GM19238 (cell line): ENCODE measurements at regions not wholly inside any gene's neighbourhood (a gene's known extent, or its start where the extent isn't known, plus 50 kb on each side); places are given as distances from the start of the nearest gene placed in this dataset.
"Not testable (repeated sequence)": the region's sequence is repeated elsewhere in the genome, so short reads cannot be mapped to it uniquely, and the experiment has no call there.

Experiments
- DNase-seq: peaks from one replicate; pipeline ENCODE4 v3.0.0; 2011; ENCODE audit warnings: low spot score; ENCODE audit not compliant: insufficient read length

GRCh38 chr10:70987396-70988130 is 99.2 kb upstream of the PCBD1 start:
- DNase-seq = no peak

- not testable (repeated sequence) for DNase-seq
Observed at GRCh38 chr10:70990156-70990555, 101.8 kb upstream of the PCBD1 start.

GRCh38 chr10:70990681-70991080 is 102.3 kb upstream of the PCBD1 start:
- DNase-seq = no peak

- no peak for DNase-seq
Observed at GRCh38 chr10:70991140-70992124, 103.1 kb upstream of the PCBD1 start.

GRCh38 chr10:70992436-70992835 is 104.1 kb upstream of the PCBD1 start:
- no peak for DNase-seq

GRCh38 chr10:70993051-70993450 is 104.7 kb upstream of the PCBD1 start:
- no peak for DNase-seq

- DNase-seq = no peak
Observed at GRCh38 chr10:70996549-70996948, 108.2 kb upstream of the PCBD1 start.

GRCh38 chr10:70997236-70997635 is 108.9 kb upstream of the PCBD1 start:
- DNase-seq = no peak

GRCh38 chr10:70998086-70998485 is 109.7 kb upstream of the PCBD1 start:
- DNase-seq = no peak

GRCh38 chr10:71001470-71001869 is 113.1 kb upstream of the PCBD1 start:
- DNase-seq = no peak

- no peak for DNase-seq
Observed at GRCh38 chr10:71004176-71005075, 116.1 kb upstream of the PCBD1 start.

GRCh38 chr10:71005337-71006305 is 117.3 kb upstream of the PCBD1 start:
- no peak for DNase-seq

GRCh38 chr10:71006506-71006905 is 118.1 kb upstream of the PCBD1 start:
- DNase-seq = no peak

GRCh38 chr10:71007516-71007915 is 119.2 kb upstream of the PCBD1 start:
- no peak for DNase-seq

GRCh38 chr10:71008150-71008549 is 119.8 kb upstream of the PCBD1 start:
- DNase-seq = no peak

- DNase-seq = no peak
Observed at GRCh38 chr10:71009126-71009525, 120.8 kb upstream of the PCBD1 start.

- no peak for DNase-seq
Observed at GRCh38 chr10:71010730-71011129, 122.4 kb upstream of the PCBD1 start.

- no peak for DNase-seq
Observed at GRCh38 chr10:71011141-71011540, 122.8 kb upstream of the PCBD1 start.

GRCh38 chr10:71014021-71014805 is 125.8 kb upstream of the PCBD1 start:
- DNase-seq = no peak
